Mesothelial cell of epicardium (in vitro differentiated cells): ENCODE measurements at regions not wholly inside any gene's neighbourhood (a gene's known extent, or its start where the extent isn't known, plus 50 kb on each side); places are given as distances from the start of the nearest gene placed in this dataset.

ENCODE experiments used
- DNase-seq, 2 experiments: peaks; one replicate each; pipeline ENCODE4 v3.0.0; 2021; ENCODE audit warnings: low spot score in 2 of 2; ENCODE audit not compliant: unreplicated experiment in 2 of 2
- H3K27ac Mint-ChIP-seq: 2 replicates; pipeline ENCODE4 v1.8.0; 2021; ENCODE audit warnings: mixed read lengths
- H3K27me3 Mint-ChIP-seq: 2 replicates; pipeline ENCODE4 v1.8.0; 2021; ENCODE audit warnings: low read depth, mixed read lengths
- H3K36me3 Mint-ChIP-seq: 2 replicates; pipeline ENCODE4 v1.8.0; 2021; ENCODE audit warnings: mixed read lengths
- H3K4me1 Mint-ChIP-seq: 2 replicates; pipeline ENCODE4 v1.8.0; 2021; ENCODE audit warnings: mixed read lengths
- H3K4me3 Mint-ChIP-seq: 2 replicates; pipeline ENCODE4 v1.8.0; 2021; ENCODE audit warnings: mild to moderate bottlenecking, moderate library complexity, mixed read lengths
- H3K9me3 Mint-ChIP-seq: 2 replicates; pipeline ENCODE4 v1.8.0; 2021; ENCODE audit warnings: mixed read lengths
- TF ChIP-seq, protein P1 (sequence below): fragments of 200-600 bp; sonication (generic); IDR thresholded peaks from one replicate; pipeline ENCODE4 v1.5.0; 2021; ENCODE audit warnings: antibody characterized with exemption; ENCODE audit not compliant: unreplicated experiment

DNA sequence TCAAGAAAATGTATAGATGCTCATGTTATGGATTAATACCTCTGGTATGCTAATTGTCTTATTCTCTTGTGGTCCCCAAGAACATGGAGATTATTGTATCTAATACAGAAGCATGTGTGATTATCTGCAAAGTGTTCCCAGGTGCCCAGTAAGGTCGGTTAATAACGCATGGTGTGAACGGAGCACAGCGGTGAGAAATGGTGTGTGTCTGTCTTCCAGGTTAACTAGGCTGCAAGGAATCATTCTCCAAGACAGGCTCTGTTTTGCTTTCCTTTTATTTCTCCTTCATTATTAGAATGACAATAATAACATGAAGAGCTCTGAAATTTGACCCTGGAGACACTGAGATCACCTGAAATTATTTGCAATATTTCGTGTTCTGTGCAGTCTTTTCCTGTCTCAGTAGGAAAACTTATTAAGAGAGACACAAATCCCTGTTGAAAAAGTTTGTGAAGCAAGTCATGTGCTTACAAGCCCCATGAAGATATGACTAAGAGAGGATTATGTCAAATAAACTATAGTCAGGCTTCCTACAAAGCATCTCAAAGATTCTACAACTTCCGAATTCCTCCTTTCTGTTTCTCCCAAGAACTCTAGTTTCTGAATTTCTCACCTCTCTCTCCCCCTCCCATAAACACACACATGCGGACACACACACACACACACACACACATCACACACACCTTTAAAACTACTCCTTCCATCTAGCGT, 230.9 kb downstream of the HS3ST1 start:
- no peak overlapping the region for H3K4me3 Mint-ChIP-seq
- no peaks in the 10 kb centered on the region for H3K36me3 Mint-ChIP-seq
- no peak for DNase-seq
- no peaks in the 10 kb centered on the region for H3K27me3 Mint-ChIP-seq
- peaks cover under 1% of the 10 kb centered on the region for H3K9me3 Mint-ChIP-seq
- peak overlapping the region; percentile 23 for H3K27ac Mint-ChIP-seq
- H3K4me1 Mint-ChIP-seq = peaks cover 24% of the 10 kb centered on the region
- TF ChIP-seq, protein P1, sequence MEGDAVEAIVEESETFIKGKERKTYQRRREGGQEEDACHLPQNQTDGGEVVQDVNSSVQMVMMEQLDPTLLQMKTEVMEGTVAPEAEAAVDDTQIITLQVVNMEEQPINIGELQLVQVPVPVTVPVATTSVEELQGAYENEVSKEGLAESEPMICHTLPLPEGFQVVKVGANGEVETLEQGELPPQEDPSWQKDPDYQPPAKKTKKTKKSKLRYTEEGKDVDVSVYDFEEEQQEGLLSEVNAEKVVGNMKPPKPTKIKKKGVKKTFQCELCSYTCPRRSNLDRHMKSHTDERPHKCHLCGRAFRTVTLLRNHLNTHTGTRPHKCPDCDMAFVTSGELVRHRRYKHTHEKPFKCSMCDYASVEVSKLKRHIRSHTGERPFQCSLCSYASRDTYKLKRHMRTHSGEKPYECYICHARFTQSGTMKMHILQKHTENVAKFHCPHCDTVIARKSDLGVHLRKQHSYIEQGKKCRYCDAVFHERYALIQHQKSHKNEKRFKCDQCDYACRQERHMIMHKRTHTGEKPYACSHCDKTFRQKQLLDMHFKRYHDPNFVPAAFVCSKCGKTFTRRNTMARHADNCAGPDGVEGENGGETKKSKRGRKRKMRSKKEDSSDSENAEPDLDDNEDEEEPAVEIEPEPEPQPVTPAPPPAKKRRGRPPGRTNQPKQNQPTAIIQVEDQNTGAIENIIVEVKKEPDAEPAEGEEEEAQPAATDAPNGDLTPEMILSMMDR = no peak

GRCh38 chr4:11196927-11197522, 231.7 kb downstream of the HS3ST1 start:
- H3K4me3 Mint-ChIP-seq = no peak overlapping the region
- peaks cover 23% of the 10 kb centered on the region for H3K4me1 Mint-ChIP-seq
- TF ChIP-seq, protein P1 = no peak
- H3K36me3 Mint-ChIP-seq = no peaks in the 10 kb centered on the region
- H3K27ac Mint-ChIP-seq = no peak overlapping the region
- H3K9me3 Mint-ChIP-seq = no peaks in the 10 kb centered on the region
- no peak for DNase-seq
- H3K27me3 Mint-ChIP-seq = no peaks in the 10 kb centered on the region

DNA sequence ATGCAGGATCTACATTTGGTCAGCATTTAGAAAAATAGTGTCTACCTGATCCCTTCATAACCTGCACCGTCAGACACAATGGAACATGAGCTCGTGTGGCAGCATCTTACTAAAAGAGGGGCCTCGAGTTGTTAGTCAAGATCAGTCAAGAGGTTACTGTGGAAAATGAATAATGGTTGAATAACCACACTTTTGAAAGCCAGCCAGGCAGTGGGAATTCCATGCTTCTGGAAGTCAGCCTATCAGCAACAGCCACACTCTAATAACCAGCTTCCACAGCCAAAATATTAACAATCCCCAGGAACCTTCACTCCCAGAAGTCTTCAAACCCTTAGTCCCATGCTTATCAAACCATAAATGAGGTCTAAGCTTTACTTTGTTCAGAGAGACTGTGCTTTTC, 234.3 kb downstream of the HS3ST1 start:
- H3K9me3 Mint-ChIP-seq = no peaks in the 10 kb centered on the region
- H3K27ac Mint-ChIP-seq = peak overlapping the region; percentile 6
- TF ChIP-seq, protein P1 = no peak

GRCh38 chr4:11189756-11190155, 238.9 kb downstream of the HS3ST1 start:
- peak overlapping the region; percentile 60 for H3K27ac Mint-ChIP-seq
- H3K9me3 Mint-ChIP-seq = no peaks in the 10 kb centered on the region
- peak overlapping the region; percentile 14 for H3K4me3 Mint-ChIP-seq
- H3K27me3 Mint-ChIP-seq = no peaks in the 10 kb centered on the region
- peaks cover 13% of the 10 kb centered on the region for H3K4me1 Mint-ChIP-seq
- DNase-seq = no peak
- no peaks in the 10 kb centered on the region for H3K36me3 Mint-ChIP-seq
- TF ChIP-seq, protein P1 = no peak

More for the DNA sequence above, 234.3 kb downstream of the HS3ST1 start:
- H3K4me3 Mint-ChIP-seq = no peak overlapping the region
- H3K27me3 Mint-ChIP-seq = no peaks in the 10 kb centered on the region
- H3K36me3 Mint-ChIP-seq = no peaks in the 10 kb centered on the region
- H3K4me1 Mint-ChIP-seq = peaks cover 31% of the 10 kb centered on the region
- no peak for DNase-seq

DNA sequence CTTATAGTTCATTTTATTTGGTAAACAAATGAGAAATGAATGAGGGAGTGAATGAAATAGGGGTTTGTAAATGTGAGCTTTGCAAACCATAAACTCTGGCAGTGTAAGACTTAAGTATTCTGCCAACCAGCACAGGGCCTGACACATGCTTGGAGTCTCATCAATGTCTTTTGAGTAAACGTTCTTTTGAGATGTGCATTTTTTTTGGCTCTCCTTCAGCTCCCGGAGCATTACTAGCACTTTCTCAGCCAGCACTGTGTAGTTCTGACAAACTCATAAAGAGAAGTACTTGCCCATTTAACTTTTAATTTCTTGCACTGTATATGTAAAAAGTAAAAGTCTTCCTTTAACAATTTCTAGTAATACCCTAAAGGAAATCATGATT, 245.3 kb downstream of the HS3ST1 start:
- Mint-ChIP-seq H3K4me3 (no peak overlapping the region), H3K4me1 (peaks cover 7% of the 10 kb centered on the region), H3K27me3 (no peaks in the 10 kb centered on the region), H3K36me3 (no peaks in the 10 kb centered on the region), H3K27ac (no peak overlapping the region), H3K9me3 (no peaks in the 10 kb centered on the region)
- DNase-seq = no peak
- TF ChIP-seq, protein P1 = no peak
